ENCODE measurements at regions not wholly inside any gene's neighbourhood (a gene's known extent, or its start where the extent isn't known, plus 50 kb on each side); places are given as distances from the start of the nearest gene placed in this dataset.
"Not testable (repeated sequence)": the region's sequence is repeated elsewhere in the genome, so short reads cannot be mapped to it uniquely, and the experiment has no call there.

- DNase-seq, result no peak
Measured at GRCh38 chr15:99486371-99487336, 79.1 kb upstream of the MEF2A start.

- DNase-seq, result no peak
Measured at GRCh38 chr15:99487337-99487730, 78.5 kb upstream of the MEF2A start.

- no peak for DNase-seq
Measured at GRCh38 chr15:99492275-99492674, 73.5 kb upstream of the MEF2A start.

- DNase-seq, result no peak
Measured at GRCh38 chr15:99492716-99493115, 73.1 kb upstream of the MEF2A start.

- no peak for DNase-seq
Measured at GRCh38 chr15:99493461-99493860, 72.3 kb upstream of the MEF2A start.

GRCh38 chr15:99494536-99495233 is 71.1 kb upstream of the MEF2A start:
- DNase-seq, result not testable (repeated sequence)

- DNase-seq, result no peak
Measured at GRCh38 chr15:99495430-99496301, 70.1 kb upstream of the MEF2A start.

GRCh38 chr15:99496302-99496629 is 69.5 kb upstream of the MEF2A start:
- no peak for DNase-seq

GRCh38 chr15:99502182-99502581 is 63.6 kb upstream of the MEF2A start:
- no peak for DNase-seq

GRCh38 chr15:99502661-99503060 is 63.1 kb upstream of the MEF2A start:
- no peak for DNase-seq

GRCh38 chr15:99503411-99503810 is 62.4 kb upstream of the MEF2A start:
- DNase-seq, result no peak

- no peak for DNase-seq
Measured at GRCh38 chr15:99504071-99504822, 61.5 kb upstream of the MEF2A start.

- no peak for DNase-seq
Measured at GRCh38 chr15:99504823-99505551, 60.8 kb upstream of the MEF2A start.

GRCh38 chr15:99506399-99506798 is 59.4 kb upstream of the MEF2A start:
- no peak for DNase-seq

- no peak for DNase-seq
Measured at GRCh38 chr15:99507016-99507503, 58.7 kb upstream of the MEF2A start.

- DNase-seq, result no peak
Measured at GRCh38 chr15:99507504-99508310, 58.1 kb upstream of the MEF2A start.

- DNase-seq, result no peak
Measured at GRCh38 chr15:99508311-99508645, 57.5 kb upstream of the MEF2A start.

GRCh38 chr15:99508852-99509251 is 56.9 kb upstream of the MEF2A start:
- no peak for DNase-seq

- DNase-seq, result no peak
Measured at GRCh38 chr15:99509686-99510461, 55.9 kb upstream of the MEF2A start.

- no peak for DNase-seq
Measured at GRCh38 chr15:99511531-99511865, 54.3 kb upstream of the MEF2A start.

All from activated T-cell treated with anti-CD3 and anti-CD28 coated beads for 4 hours (primary cell).